HCT116 (cell line): ENCODE measurements at regions not wholly inside any gene's neighbourhood (a gene's known extent, or its start where the extent isn't known, plus 50 kb on each side); places are given as distances from the start of the nearest gene placed in this dataset.

ENCODE experiments used
- ATAC-seq: fragments of 200-7000 bp; cut with Tn5 transposase; 2 replicates; pipeline ENCODE4 v1.9.1; 2020; ENCODE audit warnings: mild to moderate bottlenecking, moderate library complexity
- BruUV-seq: library from RNA; stranded (reverse); fragments of 400-500 nt; replicated peaks from 2 replicates; lab custom pipeline; 2021; lab: Mats Ljungman, UMichigan
- CTCF ChIA-PET: fragments of 300-600 bp; sonication (Branson Sonifier 250); formaldehyde crosslinking; loops from one replicate; lab custom pipeline; 2021; ENCODE audit warnings: antibody characterized with exemption; lab: Charles Lee
- POLR2A ChIA-PET: fragments of 300-600, 350-600 bp; sonication (Branson Sonifier 250); formaldehyde crosslinking; loops from one replicate; lab custom pipeline; 2021; ENCODE audit warnings: antibody characterized with exemption; lab: Charles Lee
- RAD21 ChIA-PET, 2 experiments: fragments of 300-600 bp; sonication (Branson Sonifier 250); formaldehyde crosslinking; loops; one replicate each; lab custom pipeline; 2023; ENCODE audit warnings: low total read pairs in 2 of 2; ENCODE audit not compliant: uncharacterized antibody in 2 of 2, unreplicated experiment in 2 of 2, low non-redundant PET in 1 of 2; lab: Charles Lee
- DNase-seq: peaks from one replicate; pipeline ENCODE4 v3.0.0-alpha.2; 2010; ENCODE audit warnings: low read depth, low spot score
- H2AFZ ChIP-seq: fragments of 200-600 bp; shearing (Covaris generic), sonication (generic); 2 replicates; pipeline ENCODE4 v1.6.1; 2017; ENCODE audit warnings: low read depth, mixed run types, mixed read lengths, antibody characterized with exemption, low read length; ENCODE audit not compliant: poor library complexity, severe bottlenecking
- H3K27ac ChIP-seq: 2 replicates; pipeline ENCODE4 v1.5.1; 2012; ENCODE audit warnings: low read depth, low read length
- H3K27me3 ChIP-seq: fragments of 200-600 bp; sonication (generic); 2 replicates; pipeline ENCODE4 v1.6.1; 2016; ENCODE audit warnings: mixed run types, low read length, mixed read lengths; ENCODE audit not compliant: insufficient read depth
- H3K36me3 ChIP-seq, 2 experiments: fragments of 200-500 bp in 1 of 2; fragments of 200-600 bp in 1 of 2; sonication (Bioruptor generic) in 1 of 2; sonication (generic) in 1 of 2; 2 replicates each; pipeline versions ENCODE4 v1.5.1 to v1.6.1; 2014 to 2016; ENCODE audit warnings: low read length in 2 of 2, inconsistent platforms in 1 of 2, mixed read lengths in 1 of 2, mixed run types in 1 of 2; ENCODE audit not compliant: insufficient read depth in 2 of 2, control insufficient read depth in 1 of 2
- H3K4me1 ChIP-seq, 2 experiments: fragments of 200-600 bp in 1 of 2; sonication (generic) in 1 of 2; 2 replicates each; pipeline versions ENCODE4 v1.5.1 to v1.6.1; 2012 to 2017; ENCODE audit warnings: low read length in 2 of 2, inconsistent platforms in 1 of 2, mild to moderate bottlenecking in 1 of 2, mixed read lengths in 1 of 2, mixed run types in 1 of 2, moderate library complexity in 1 of 2; ENCODE audit not compliant: insufficient read depth in 2 of 2, control insufficient read depth in 1 of 2
- H3K4me2 ChIP-seq: fragments of 200-600 bp; sonication (generic); 2 replicates; pipeline ENCODE4 v1.6.1; 2017; ENCODE audit warnings: mixed run types, low read length, mixed read lengths
- H3K4me3 ChIP-seq, 2 experiments: fragments of 200-600 bp in 1 of 2; sonication (generic) in 1 of 2; replicated peaks in 1 of 2; 2 replicates each; pipeline ENCODE4 v1.5.1; 2011 to 2016; ENCODE audit warnings: low read length in 2 of 2, control low read depth in 1 of 2, low read depth in 1 of 2, mild to moderate bottlenecking in 1 of 2, mixed read lengths in 1 of 2, mixed run types in 1 of 2
- H3K79me2 ChIP-seq: fragments of 200-600 bp; sonication (generic); 2 replicates; pipeline ENCODE4 v1.6.1; 2017; ENCODE audit warnings: mild to moderate bottlenecking, mixed run types, low read length, moderate library complexity, mixed read lengths; ENCODE audit not compliant: insufficient read depth
- H3K9ac ChIP-seq: fragments of 200-600 bp; sonication (generic); 2 replicates; pipeline ENCODE4 v1.6.1; 2016; ENCODE audit warnings: low read length, mixed read lengths
- H3K9me2 ChIP-seq: fragments of 200-600 bp; sonication (generic), shearing (Covaris generic); 2 replicates; pipeline ENCODE4 v1.6.1; 2017; ENCODE audit warnings: mixed run types, mild to moderate bottlenecking, moderate library complexity; ENCODE audit not compliant: insufficient read depth
- H3K9me3 ChIP-seq, 2 experiments: fragments of 200-500 bp in 1 of 2; fragments of 200-600 bp in 1 of 2; sonication (Bioruptor generic) in 1 of 2; sonication (generic) in 1 of 2; 2 replicates each; pipeline ENCODE4 v1.6.1; 2014 to 2017; ENCODE audit warnings: low read length in 2 of 2, mixed read lengths in 2 of 2, inconsistent platforms in 1 of 2, low read depth in 1 of 2, mild to moderate bottlenecking in 1 of 2, mixed run types in 1 of 2, moderate library complexity in 1 of 2; ENCODE audit not compliant: control insufficient read depth in 1 of 2, insufficient read depth in 1 of 2
- H4K20me1 ChIP-seq: fragments of 200-600 bp; sonication (generic), shearing (Covaris generic); 2 replicates; pipeline ENCODE4 v1.6.1; 2017; ENCODE audit warnings: mixed run types, mild to moderate bottlenecking, moderate library complexity; ENCODE audit not compliant: insufficient read depth
- CEBPB ChIP-seq: IDR thresholded peaks from 2 replicates; pipeline ENCODE4 v1.6.1; 2012; ENCODE audit warnings: low read depth
- EZH2 ChIP-seq: fragments of 200-600 bp; sonication (generic); IDR thresholded peaks from 2 replicates; pipeline ENCODE4 v1.6.1; 2017; ENCODE audit warnings: antibody characterized with exemption, mixed run types
- EZH2phosphoT487 ChIP-seq: fragments of 200-600 bp; IDR thresholded peaks from 2 replicates; pipeline ENCODE4 v1.6.1; 2018; ENCODE audit warnings: antibody characterized with exemption, borderline replicate concordance
- FOSL1 ChIP-seq: IDR thresholded peaks from 2 replicates; pipeline ENCODE4 v1.6.1; 2012; ENCODE audit warnings: low read depth
- JUND ChIP-seq: IDR thresholded peaks from 2 replicates; pipeline ENCODE4 v1.6.1; 2012
- POLR2A ChIP-seq: IDR thresholded peaks from 2 replicates; pipeline ENCODE4 v1.7.0; 2011; ENCODE audit warnings: borderline replicate concordance; ENCODE audit not compliant: insufficient read depth, insufficient read length; ENCODE audit errors: extremely low read depth
- POLR2AphosphoS5 ChIP-seq: IDR thresholded peaks from 2 replicates; pipeline ENCODE4 v1.6.1; 2011; ENCODE audit warnings: mild to moderate bottlenecking, low read depth, low read length, moderate library complexity
- RAD21 ChIP-seq: IDR thresholded peaks from 2 replicates; pipeline ENCODE4 v1.6.1; 2012; ENCODE audit warnings: low read depth, mild to moderate bottlenecking
- REST ChIP-seq: IDR thresholded peaks from 2 replicates; pipeline ENCODE4 v1.6.1; 2012; ENCODE audit warnings: low read depth
- SIN3A ChIP-seq: IDR thresholded peaks from 2 replicates; pipeline ENCODE4 v1.6.1; 2012; ENCODE audit warnings: low read depth
- SP1 ChIP-seq: IDR thresholded peaks from 2 replicates; pipeline ENCODE4 v1.6.1; 2012; ENCODE audit warnings: low read depth
- TCF7L2 ChIP-seq: IDR thresholded peaks from 2 replicates; pipeline ENCODE4 v1.7.0; 2011; ENCODE audit warnings: borderline replicate concordance, inconsistent platforms; ENCODE audit not compliant: insufficient read depth, insufficient read length; ENCODE audit errors: extremely low read depth
- YY1 ChIP-seq: IDR thresholded peaks from 2 replicates; pipeline ENCODE4 v1.6.1; 2011; ENCODE audit warnings: low read length, low read depth, moderate library complexity, mild to moderate bottlenecking; ENCODE audit not compliant: insufficient replicate concordance; ENCODE audit errors: extremely low read depth
- ZFX ChIP-seq: fragments of 450-650 bp; IDR thresholded peaks from 2 replicates; pipeline ENCODE4 v1.6.1; 2017
- ZNF274 ChIP-seq: fragments of 200-500 bp; sonication (Bioruptor generic); IDR thresholded peaks from 2 replicates; pipeline ENCODE4 v1.6.1; 2014; ENCODE audit warnings: mild to moderate bottlenecking, low read depth, low read length, inconsistent platforms
- intact Hi-C: fragments of 100-400 bp; cut with micrococcal nuclease; formaldehyde crosslinking; loops from 2 replicates; pipeline ENCODE4 v1.10.0; 2022

- Histone ChIP-seq H3K4me1 (no peaks in the 10 kb centered on the region), H2AFZ (no peak overlapping the region), H3K9me2 (no peaks in the 10 kb centered on the region), H3K4me2 (no peak overlapping the region), H3K79me2 (no peaks in the 10 kb centered on the region), H4K20me1 (no peaks in the 10 kb centered on the region), H3K27me3 (peaks cover 43% of the 10 kb centered on the region), H3K9me3 (no peaks in the 10 kb centered on the region), H3K9ac (no peak overlapping the region), H3K36me3 (no peaks in the 10 kb centered on the region), H3K4me3 (no peak overlapping the region), H3K27ac (no peak overlapping the region)
- ChIA-PET POLR2A (no interaction called here), CTCF (no interaction called here), RAD21 (no interaction called here)
- no peak for DNase-seq
- intact Hi-C loops, result no loop called here
- no peak for TF ChIP-seq EZH2phosphoT487
- TF ChIP-seq REST, result no peak
- TF ChIP-seq POLR2AphosphoS5, result no peak
- no peak for TF ChIP-seq EZH2
- TF ChIP-seq YY1, result no peak
- no peak for TF ChIP-seq CEBPB
- TF ChIP-seq TCF7L2, result no peak
- TF ChIP-seq POLR2A, result no peak
- TF ChIP-seq SP1, result no peak
- no peak for TF ChIP-seq JUND
- no peak for TF ChIP-seq ZNF274
- no peak for TF ChIP-seq SIN3A
- no peak for TF ChIP-seq ZFX
- TF ChIP-seq RAD21, result no peak
- no peak for TF ChIP-seq FOSL1
- ATAC-seq, result no peak
- BruUV-seq, result no TSS peak
Observed at GRCh38 chr15:81497238-81497637, 123.2 kb upstream of the TMC3 start.
